Adrenal gland (tissue), 5 donors: ENCODE measurements at regions not wholly inside any gene's neighbourhood (a gene's known extent, or its start where the extent isn't known, plus 50 kb on each side); places are given as distances from the start of the nearest gene placed in this dataset.
"Not testable (repeated sequence)": the region's sequence is repeated elsewhere in the genome, so short reads cannot be mapped to it uniquely, and the experiment has no call there.

ENCODE experiments used
- POLR2A ChIP-seq, 2 donors: fragments of 450-650 bp; IDR thresholded peaks; one replicate each; pipeline ENCODE4 v1.6.1; 2017; ENCODE audit warnings: antibody characterized with exemption in 2 of 2, mild to moderate bottlenecking in 2 of 2, moderate library complexity in 1 of 2
- TF ChIP-seq, protein P1 (sequence below), 6 experiments: fragments of 450-650 bp in 4 of 6; fragments of 200-600 bp in 2 of 6; sonication (generic) in 1 of 6; IDR thresholded peaks; 1 replicate in 5 of 6; 2 replicates in 1 of 6; pipeline versions ENCODE4 v1.5.1 to v1.8.0; 2016 to 2021; ENCODE audit warnings: antibody characterized with exemption in 6 of 6, mild to moderate bottlenecking in 2 of 6, moderate library complexity in 1 of 6
- donor health status: DM: no; HTN: no; CAD: no.

DNA sequence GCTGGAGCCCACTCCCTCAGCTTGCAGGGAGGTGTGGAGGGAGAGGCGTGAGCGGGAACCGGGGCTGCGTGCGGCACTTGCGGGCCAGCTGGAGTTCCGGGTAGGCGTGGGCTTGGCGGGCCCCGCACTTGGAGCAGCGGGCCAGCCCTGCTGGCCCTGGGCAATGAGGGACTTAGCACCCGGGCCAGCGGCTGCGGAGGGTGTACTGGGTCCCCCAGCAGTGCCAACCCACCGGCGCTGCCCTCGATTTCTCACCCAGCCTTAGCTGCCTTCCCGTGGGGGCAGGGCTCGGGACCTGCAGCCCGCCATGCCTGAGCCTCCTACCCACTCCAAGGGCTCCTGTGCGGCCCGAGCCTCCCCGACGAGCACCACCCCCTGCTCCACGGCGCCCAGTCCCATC, 61.9 kb upstream of the DHRS4 start:
- TF ChIP-seq, protein P1, sequence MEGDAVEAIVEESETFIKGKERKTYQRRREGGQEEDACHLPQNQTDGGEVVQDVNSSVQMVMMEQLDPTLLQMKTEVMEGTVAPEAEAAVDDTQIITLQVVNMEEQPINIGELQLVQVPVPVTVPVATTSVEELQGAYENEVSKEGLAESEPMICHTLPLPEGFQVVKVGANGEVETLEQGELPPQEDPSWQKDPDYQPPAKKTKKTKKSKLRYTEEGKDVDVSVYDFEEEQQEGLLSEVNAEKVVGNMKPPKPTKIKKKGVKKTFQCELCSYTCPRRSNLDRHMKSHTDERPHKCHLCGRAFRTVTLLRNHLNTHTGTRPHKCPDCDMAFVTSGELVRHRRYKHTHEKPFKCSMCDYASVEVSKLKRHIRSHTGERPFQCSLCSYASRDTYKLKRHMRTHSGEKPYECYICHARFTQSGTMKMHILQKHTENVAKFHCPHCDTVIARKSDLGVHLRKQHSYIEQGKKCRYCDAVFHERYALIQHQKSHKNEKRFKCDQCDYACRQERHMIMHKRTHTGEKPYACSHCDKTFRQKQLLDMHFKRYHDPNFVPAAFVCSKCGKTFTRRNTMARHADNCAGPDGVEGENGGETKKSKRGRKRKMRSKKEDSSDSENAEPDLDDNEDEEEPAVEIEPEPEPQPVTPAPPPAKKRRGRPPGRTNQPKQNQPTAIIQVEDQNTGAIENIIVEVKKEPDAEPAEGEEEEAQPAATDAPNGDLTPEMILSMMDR (IDR thresholded peaks at IDR 0.05) = not testable (repeated sequence)
- TF ChIP-seq POLR2A (IDR thresholded peaks at IDR 0.05) = not testable (repeated sequence)
